ENCODE measurements at regions not wholly inside any gene's neighbourhood (a gene's known extent, or its start where the extent isn't known, plus 50 kb on each side); places are given as distances from the start of the nearest gene placed in this dataset.
"Not testable (repeated sequence)": the region's sequence is repeated elsewhere in the genome, so short reads cannot be mapped to it uniquely, and the experiment has no call there.

GRCh38 chr15:23225756-23226729 is 89.4 kb upstream of the GOLGA6L1 start:
- WGBS = 72% methylated on average over 43 of the region's 82 CpGs
- not testable (repeated sequence) for H3K27ac ChIP-seq (ENCODE audit: low read depth, low read length); H3K4me1 ChIP-seq (ENCODE audit: insufficient read depth, low read length); H3K36me3 ChIP-seq (ENCODE audit: insufficient read depth, low read length); H3K27me3 ChIP-seq (ENCODE audit: insufficient read depth, low read length); H3K9ac ChIP-seq (ENCODE audit: low read depth, low read length); H3K9me3 ChIP-seq (ENCODE audit: insufficient read depth, low read depth, low read length)
- H3K4me3 ChIP-seq (ENCODE audit: low read length) = peak overlapping the region; percentile 39; the same call in 1 of the 2 replicates

GRCh38 chr15:23209452-23209851 is 72.8 kb upstream of the GOLGA6L1 start:
- H3K27ac ChIP-seq (ENCODE audit: low read depth, low read length); H3K9ac ChIP-seq (ENCODE audit: low read depth, low read length); H3K36me3 ChIP-seq (ENCODE audit: insufficient read depth, low read length); H3K4me1 ChIP-seq (ENCODE audit: insufficient read depth, low read length); H3K9me3 ChIP-seq (ENCODE audit: insufficient read depth, low read depth, low read length); H3K4me3 ChIP-seq (ENCODE audit: low read length); H3K27me3 ChIP-seq (ENCODE audit: insufficient read depth, low read length): not testable (repeated sequence)
- 59% methylated on average over 4 of the region's 4 CpGs for WGBS

GRCh38 chr15:23199811-23200465 is 63.3 kb upstream of the GOLGA6L1 start:
- H3K9me3 ChIP-seq (ENCODE audit: insufficient read depth, low read depth, low read length); H3K4me3 ChIP-seq (ENCODE audit: low read length); H3K36me3 ChIP-seq (ENCODE audit: insufficient read depth, low read length); H3K27ac ChIP-seq (ENCODE audit: low read depth, low read length); H3K27me3 ChIP-seq (ENCODE audit: insufficient read depth, low read length); H3K9ac ChIP-seq (ENCODE audit: low read depth, low read length); H3K4me1 ChIP-seq (ENCODE audit: insufficient read depth, low read length): not testable (repeated sequence)
- 58% methylated on average over 3 of the region's 6 CpGs for WGBS

- 75% methylated on average over 2 of the region's 4 CpGs for WGBS
- H3K4me3 ChIP-seq (ENCODE audit: low read length); H3K9me3 ChIP-seq (ENCODE audit: insufficient read depth, low read depth, low read length); H3K27me3 ChIP-seq (ENCODE audit: insufficient read depth, low read length); H3K4me1 ChIP-seq (ENCODE audit: insufficient read depth, low read length); H3K9ac ChIP-seq (ENCODE audit: low read depth, low read length); H3K27ac ChIP-seq (ENCODE audit: low read depth, low read length); H3K36me3 ChIP-seq (ENCODE audit: insufficient read depth, low read length): not testable (repeated sequence)
Measured at GRCh38 chr15:23198375-23198774, 61.8 kb upstream of the GOLGA6L1 start.

- WGBS = no CpG with 5 or more reads among the region's 1 CpG
- not testable (repeated sequence) for H3K36me3 ChIP-seq (ENCODE audit: insufficient read depth, low read length); H3K4me1 ChIP-seq (ENCODE audit: insufficient read depth, low read length); H3K9me3 ChIP-seq (ENCODE audit: insufficient read depth, low read depth, low read length); H3K4me3 ChIP-seq (ENCODE audit: low read length); H3K9ac ChIP-seq (ENCODE audit: low read depth, low read length); H3K27ac ChIP-seq (ENCODE audit: low read depth, low read length); H3K27me3 ChIP-seq (ENCODE audit: insufficient read depth, low read length)
Measured at GRCh38 chr15:23192313-23192712, 55.7 kb upstream of the GOLGA6L1 start.
